COR-L47 (cell line): ENCODE measurements at regions not wholly inside any gene's neighbourhood (a gene's known extent, or its start where the extent isn't known, plus 50 kb on each side); places are given as distances from the start of the nearest gene placed in this dataset.

ENCODE experiments used
- DNase-seq: peaks from one replicate; lab custom pipeline; 2025; lab: John Stamatoyannopoulos, UW

DNA sequence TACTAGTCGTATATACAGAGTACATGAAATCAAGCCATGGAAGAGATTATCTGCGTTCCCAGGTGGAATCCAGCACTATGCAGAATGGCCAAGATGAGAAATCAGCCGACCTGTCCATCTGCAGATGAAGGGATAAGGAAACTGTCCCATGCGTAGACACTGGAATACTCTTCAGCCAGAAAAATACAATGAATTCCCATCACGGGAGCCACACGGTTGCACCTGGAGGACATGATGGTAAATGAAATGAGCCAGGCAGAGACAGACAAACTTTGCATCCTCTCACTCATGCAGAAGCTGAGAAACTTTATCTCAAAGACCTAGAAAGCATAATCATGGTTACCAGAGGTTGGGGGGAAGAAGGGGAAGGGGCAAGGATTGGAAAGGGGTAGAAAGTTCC lies 111.9 kb upstream of the TOP3B start:
- DNase-seq: no peak

DNA sequence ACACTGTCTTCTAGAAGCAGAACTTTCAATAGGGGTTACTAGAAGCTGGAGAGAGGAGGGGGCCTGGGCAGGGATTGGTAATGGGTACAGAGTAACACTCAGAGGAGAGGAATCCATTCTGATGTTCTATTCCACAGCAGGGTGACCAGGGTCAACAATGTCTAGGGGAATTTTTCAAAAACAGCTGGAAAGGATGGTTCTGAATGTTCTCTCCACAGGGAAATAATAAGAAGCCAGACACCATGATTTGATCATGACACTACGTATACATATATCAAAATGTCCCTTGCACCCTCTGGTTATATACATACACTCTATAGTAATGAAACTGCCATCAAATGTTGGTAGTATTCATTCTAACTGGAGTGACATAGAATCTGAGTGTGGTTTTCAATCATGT lies 111.2 kb upstream of the TOP3B start:
- DNase-seq: no peak

DNA sequence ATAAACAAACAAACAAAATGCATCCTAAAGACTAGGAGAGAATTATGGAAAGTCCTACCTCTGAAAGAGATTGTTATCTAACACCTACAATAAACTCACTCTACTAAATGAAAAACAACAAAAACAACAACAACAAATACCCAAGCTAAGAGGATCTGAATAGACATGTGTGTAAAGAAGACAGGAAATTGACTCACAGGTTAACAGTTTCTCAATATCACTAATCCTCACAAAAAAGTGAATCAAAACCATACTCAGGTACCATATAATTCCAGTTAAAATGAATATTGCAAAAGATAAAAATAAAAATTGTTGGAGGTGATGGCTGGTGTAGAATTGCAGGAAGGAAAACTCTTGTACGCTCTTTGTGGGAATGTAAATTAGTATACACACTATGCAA lies 110.4 kb upstream of the TOP3B start:
- DNase-seq: no peak

DNA sequence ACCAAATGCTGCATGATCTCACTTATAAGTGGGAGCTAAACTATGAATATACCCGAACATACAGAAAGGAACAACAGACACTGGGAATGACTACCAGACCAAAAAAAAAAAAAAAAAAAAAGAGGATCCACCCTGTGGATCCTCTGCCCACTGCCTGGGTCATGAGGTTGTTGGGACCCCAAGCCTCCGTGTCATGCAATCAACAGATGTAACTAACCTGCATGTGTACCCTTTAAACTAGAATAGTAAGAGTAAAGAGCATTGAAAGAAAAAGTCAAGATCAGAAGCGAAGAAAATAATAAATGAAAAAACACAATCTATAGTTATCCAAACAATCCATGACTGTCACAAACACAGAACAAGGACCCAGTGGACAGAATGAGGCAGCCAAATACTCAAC lies 109.5 kb upstream of the TOP3B start:
- no peak for DNase-seq

DNA sequence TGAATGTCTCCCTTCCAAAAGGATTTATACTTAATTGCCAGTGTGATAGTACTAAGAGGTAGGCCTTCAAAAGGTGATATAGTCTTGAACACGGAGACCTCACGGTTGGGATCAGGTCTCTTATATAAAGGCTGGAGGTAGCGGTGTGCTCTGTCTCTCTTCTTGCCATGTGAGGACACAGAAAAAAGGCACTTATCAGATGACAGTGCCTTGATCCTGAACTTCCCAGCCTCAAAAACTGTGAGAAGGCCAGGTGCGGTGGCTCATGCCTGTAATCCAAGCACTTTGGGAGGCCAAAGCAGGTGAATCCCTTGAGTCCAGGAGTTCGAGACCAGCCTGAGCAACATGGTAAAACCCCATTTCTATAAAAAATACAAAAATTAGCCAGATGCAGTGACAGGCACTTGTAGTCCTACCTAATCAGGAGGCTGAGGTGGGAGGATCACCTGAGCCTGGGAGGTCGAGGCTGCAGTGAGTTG lies 108.9 kb upstream of the TOP3B start:
- no peak for DNase-seq

DNA sequence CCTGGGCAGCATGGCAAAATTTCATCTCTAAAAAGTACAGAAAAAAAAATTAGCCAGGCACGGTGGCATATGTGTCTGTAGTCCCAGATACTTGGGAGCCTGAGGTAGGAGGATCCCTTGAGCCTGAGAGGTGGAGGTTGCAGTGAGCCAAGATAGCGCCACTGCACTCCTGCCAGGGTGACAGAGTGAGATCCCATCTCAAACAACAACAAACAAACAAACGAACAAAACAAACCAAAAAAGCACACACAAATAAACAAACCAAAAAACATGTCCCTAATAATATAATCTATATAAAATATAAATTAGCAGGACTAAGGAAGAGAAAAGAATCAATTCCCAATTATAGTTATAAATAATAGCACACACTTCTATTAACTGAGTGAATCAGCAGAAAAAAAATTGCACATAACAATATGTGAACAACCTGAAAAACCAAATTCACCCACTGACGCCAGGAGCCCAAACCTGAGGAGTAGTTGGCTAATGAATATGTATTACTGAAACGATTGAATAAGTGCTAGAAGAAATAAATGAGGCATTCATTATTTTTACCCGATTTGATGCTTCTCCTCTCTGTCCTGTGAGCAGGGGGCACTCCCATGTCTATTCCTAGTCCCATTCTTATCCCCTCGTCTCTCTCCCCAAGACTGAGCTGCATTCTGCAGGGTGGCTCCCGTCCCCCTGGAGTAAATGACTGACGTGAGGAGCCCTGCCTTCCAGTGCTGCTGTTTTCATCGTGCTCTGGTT lies 108.2 kb upstream of the TOP3B start:
- DNase-seq: no peak

DNA sequence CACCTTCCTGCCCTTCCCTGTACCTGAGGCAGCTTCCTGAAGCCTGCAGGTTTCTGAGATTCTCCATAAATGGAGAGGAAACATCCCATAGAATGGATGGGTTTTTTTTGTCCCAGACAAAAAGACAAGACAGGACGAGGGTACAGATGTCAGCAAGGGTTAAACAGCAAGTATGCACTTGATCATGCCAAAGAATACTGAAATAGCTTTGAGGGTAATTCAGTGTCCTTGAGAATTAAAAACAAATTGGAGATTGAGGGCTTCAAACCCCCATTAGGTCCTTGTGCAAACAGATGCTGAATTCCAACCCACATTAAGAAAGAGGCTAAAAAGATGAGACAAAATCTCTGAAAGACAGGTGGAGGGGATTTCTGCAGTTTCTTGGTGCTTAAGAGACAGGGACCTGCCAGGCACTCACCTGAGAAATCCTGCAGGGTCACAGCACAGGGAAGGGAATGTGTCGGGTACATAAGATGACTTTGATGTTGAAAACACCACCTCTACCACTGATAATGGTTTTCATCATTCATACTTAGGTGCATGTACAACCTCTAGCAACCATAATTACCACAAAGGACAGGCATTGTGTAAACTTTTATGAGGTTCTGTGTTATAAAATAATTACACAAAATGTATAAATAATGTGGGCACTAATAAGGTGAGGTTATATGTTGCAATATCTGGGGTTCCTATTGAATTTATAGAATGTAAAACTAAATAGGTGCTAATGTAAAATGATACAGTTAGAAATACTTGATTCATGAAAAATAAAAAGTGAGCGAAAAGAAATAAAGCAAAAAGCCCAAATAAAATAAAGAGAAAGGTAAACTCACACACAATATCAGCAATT lies 107.1 kb upstream of the TOP3B start:
- DNase-seq: no peak

DNA sequence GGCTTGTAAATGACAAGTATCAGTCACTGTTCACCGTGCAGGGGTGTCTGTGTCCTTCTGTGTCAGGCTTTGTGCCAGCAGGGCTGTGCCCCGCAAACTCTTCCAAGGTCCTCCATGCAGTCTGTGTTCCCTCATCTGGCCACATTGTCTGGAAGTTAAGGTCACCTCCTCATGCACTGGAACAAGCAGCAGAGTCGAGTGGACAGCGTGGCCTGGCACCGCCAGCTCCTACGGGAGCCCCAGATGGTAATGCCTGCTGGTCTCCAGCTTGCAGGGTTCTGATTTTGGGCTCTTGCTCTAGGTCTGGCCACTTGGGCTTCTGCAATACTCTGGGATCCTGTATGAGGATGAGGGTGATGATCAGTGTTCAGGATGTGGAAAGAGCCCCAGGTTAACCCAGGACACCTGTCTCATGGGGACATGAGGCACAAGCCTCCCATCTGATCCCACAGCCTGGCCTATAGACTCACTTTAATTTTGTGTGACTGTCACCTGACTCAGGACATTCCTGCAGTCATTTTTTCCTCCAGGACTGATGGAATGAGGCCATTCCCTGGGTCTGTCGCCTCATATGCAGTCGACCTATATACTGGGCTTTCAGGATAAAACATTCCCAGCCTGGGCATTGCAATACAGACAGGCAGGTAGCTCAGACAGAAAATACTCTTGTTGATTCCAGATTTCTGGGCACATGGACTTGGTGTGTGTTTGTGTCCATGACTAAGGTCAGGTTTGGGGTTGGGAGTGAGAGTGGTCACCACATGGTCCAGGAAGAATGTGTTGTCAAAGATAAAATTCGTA lies 106.3 kb upstream of the TOP3B start:
- DNase-seq: no peak

DNA sequence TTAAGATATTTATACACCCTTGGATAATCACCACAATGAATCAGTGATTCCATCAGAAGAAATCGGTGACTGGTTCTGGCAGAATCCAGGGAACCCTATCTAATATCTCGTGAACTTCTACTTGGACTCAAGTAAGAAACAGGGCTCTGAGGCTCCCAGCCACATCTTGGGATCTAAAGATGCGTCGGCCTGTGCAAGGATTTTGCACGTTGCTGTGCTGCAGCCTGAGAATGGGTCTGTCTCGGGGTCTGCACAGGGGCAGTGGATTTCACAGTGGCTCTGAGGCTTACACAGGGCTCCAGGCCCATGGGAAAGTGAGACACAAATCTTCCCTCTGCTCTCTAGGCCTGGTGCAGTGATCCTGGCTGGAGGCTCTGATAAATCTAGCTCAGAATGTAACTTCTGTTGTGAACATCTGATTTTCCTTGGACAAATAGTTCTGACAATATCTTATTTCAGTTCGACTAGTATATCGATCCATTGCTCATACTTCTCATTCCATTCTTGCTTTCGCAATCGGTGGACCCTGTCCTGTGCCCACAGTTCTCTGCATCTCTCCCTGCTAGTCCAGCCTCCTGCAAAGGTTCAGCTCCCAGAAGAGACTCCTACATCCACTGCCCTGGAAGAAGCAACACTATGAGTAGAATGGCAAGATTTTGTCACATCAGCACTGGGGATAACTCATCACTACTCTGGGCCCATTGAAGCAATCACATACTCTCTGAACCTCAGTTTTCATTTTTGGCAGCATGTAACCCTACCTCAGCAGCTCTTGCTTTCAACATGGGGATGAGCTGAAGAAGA lies 105.5 kb upstream of the TOP3B start:
- DNase-seq: no peak

DNA sequence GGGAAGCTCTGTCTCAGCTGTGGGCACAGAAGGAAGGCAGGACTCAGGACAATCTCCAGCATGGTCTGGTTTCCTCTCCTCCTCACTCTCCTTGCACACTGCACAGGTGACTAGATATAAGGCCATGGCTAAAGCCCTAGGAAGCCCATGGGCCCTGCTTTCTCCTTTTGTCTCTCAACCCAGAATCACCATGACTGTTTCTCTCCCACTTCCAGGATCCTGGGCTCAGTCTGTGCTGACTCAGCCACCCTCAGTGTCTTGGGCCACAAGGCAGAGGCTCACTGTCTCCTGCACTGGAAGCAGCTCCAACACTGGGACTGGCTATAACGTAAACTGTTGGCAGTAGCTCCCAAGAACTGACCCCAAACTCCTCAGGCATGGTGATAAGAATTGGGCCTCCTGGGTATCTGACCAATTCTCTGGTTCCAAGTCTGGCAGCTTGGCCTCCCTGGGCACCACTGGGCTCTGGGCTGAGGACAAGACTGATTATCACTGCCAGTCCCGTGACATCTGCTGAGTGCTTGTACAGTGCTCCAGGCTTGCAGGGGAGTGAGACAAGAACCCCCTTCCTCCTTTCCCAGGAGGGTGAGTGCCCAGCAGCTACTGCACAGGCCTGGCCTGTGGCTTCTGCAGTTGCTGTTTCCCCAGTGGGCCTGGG lies 104.0 kb upstream of the TOP3B start:
- DNase-seq: no peak

DNA sequence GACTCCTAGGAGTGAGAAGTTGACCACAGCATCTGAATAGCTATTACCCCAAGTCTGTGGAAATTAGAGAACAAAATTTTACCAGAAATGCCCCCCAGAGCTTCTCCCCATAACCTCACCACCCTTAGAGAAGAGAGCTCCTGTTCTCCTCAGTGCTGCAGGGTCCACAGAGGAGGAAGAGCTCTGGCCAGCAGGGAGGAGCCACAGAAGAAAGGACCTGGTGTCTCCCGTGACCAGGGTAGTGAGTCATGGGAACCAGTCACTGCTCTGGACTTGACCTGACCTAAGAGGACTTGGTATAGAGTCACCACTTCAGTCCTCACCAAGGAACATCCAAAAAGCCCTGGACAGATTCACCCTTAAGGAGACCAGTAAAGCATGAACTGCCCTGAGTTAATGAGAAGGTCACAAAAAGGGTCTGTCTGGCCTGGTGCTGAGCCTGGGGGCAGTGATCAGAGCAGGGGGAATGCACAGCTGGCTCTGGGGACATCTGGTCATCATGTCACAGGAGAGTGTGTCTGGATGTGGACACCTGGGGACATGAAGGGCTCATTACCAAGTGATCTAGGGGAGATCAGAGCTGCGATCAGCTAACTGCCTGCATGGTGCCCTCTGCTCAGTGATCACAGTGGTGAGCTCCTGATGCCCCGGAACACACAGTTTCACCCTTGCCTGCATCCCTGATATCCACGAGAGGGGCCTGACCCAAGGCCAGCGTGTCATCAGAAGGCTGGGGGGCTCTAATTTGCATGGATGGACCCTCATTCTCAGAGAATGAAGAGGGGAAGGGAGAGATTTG lies 103.3 kb upstream of the TOP3B start:
- no peak for DNase-seq

DNA sequence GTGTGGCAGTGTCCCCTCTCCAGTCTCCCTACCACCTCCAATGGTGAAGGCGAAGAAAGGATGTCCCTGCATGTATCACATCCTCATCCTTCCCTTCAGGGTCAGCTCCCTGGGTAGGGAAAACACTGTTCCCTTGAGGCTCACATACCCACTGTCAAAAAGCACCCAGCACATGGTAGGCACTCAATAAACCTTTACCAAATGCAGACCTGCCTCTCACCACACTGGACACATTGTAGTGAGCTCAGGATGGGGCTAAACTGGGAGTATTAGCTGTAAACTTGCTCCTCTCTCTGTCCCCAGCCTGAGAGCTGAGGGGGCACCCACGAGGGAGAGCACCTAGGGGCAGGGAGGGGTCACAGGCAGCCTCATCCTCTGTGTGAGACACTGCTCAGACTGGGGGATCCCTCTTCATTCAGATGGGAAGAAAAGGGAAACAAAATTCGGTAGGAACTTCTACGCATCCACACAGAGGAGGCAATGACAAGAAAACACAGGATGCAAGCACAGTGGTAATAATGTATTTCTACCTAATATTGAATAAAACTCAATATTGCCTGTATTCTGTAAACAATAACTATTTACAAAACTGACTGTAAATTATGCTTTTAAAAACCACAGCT lies 101.6 kb upstream of the TOP3B start:
- DNase-seq: no peak

DNA sequence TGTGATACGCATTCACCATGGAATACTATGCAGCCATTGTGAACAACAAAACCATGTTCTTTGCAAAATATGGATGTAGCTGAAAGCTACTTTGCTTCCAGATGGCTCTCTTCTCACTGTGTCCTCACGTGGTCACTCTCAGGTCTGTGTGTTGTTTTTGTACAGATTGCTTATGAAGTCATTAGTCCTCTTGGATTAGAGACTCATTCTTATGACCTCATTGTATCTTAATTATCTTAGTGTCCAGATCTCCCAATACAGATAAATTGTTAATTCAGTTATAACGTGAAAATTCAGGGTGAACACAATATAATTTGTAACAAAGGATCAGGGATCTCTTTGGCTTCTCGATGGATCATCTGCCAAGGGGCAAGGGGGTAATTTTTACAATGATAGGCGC lies 100.4 kb upstream of the TOP3B start:
- DNase-seq: no peak

DNA sequence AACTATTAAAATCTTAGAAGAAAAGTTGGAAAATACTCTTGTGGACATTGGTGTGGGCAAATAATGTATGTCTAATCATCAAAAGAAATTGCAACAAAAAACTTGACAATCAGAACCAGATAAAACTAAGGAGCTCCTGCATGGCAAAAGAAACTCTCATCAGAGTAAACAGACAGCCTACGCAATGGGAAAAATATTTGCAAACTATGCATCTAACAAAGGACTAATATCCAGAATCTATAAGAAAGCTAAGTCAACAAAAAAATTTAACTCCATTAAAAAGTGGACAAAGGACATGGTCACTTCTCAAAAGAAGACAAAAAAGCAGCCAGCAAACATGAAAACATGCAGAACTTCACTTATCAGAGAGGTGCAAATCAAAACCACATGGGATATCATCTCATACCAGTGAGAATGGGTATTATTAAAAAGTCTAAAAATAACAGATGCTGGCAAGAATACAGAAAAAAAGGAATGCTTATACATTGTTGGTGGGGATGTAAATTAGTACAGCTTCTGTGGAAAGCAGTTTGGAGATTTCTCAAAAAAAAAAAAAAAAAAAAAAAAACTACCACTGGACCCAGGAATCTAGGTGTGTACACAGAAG lies 99.7 kb upstream of the TOP3B start:
- DNase-seq: no peak

DNA sequence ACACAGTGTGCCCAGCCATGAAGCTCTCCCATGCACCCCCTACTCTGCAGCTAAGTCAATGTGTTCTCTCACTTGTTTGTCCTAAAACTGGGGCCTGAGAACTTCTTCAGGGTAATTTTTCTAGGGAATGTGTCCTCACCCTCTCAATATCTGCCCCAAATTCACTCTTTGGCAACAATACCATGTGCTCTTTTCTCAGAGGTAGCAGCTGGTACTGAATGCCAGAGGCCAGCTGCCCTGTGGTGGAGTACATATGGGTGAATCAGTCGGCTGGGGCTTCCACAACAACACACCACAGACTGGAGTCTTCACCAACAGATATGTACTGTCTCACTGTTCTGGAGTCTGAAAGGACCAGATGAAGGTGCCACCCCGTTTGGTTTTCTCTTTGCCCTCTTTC lies 97.7 kb upstream of the TOP3B start:
- DNase-seq: no peak

DNA sequence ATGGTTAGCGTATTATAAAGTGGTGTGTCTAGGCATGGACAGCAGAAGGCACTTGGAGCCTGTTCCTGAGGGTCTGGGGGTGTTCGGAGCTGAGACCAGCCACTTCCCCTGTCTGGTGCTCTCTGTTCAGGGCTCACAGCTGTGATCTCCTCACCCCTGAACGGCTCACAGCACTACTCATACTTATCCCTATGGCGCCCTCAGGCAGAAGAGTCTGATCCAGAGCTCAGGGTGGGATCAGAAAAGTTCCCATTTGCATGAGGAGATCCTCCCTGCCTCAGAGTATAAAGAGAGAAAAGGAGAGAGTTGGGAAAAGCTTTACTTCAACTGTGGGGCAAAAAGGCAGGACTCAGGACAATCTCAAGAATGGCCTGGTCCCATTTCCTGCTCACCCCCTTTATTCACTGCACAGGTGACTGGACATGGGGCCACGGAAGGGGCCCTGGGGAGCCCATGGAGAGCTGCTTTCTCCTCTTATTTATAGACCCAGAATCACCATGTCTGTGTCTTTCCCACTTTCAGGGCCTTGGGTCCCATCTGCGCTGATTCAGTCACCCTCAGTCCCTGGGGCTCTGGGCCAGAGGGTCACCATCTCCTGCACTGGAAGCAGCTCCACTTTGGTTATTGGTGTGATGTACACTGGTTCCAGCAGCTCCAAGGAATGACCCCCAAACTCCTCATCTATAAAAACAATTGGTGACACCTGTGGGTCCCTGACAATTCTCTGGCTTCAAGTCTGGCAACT lies 97.0 kb upstream of the TOP3B start:
- DNase-seq: no peak

DNA sequence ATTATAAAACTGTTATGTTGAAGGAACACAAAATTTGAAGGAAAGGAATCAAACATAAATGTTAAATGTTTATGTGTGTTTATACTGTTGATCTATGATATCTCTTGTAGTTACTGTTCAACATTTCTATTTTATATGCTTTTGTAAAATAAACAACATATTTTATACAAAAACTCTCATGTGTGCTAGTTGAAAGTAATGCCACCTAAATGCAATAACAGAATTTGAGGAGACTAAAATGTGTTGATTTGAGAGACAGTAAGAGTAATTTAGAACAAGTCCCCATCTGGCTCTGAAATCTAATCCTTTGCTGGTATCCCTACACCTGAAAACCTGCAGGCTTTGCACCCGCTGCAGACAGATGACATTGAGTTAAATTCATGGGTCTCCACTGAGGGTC lies 95.7 kb upstream of the TOP3B start:
- no peak for DNase-seq

DNA sequence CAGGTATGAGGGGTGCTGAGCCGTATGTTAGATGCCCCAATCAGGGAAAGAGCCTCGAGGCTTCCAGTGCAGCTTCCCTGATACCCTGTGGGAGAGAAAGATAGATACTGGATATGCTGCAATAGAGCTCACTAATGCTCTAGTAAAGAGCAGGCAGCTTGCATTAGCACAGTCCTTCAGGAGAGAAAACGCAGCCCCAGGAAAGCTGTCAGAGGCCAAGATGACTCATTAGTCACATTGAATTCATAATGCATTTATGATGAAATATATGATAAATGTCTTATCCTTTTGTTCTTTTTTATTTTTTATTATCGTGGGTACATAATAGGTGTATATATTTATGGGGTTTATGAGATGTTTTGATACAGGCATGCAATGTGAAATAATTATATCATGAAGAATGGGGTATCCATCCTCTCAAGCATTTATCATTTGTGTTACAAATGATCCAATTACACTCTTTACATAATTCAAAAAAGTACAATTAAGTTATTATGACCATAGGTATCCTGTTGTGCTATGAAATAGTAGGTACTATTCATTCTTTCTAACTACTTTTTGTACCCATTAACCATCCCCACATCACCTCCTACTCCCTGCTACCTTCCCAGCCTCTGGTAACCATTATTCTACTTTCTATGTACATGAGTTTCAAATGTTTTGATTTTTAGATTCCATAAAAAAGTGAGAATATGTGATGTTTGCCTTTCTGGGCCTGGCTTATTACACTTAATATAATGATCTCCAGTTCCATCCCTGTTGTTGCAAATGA lies 94.5 kb upstream of the TOP3B start:
- no peak for DNase-seq
